ENCODE measurements at regions not wholly inside any gene's neighbourhood (a gene's known extent, or its start where the extent isn't known, plus 50 kb on each side); places are given as distances from the start of the nearest gene placed in this dataset.

DNA sequence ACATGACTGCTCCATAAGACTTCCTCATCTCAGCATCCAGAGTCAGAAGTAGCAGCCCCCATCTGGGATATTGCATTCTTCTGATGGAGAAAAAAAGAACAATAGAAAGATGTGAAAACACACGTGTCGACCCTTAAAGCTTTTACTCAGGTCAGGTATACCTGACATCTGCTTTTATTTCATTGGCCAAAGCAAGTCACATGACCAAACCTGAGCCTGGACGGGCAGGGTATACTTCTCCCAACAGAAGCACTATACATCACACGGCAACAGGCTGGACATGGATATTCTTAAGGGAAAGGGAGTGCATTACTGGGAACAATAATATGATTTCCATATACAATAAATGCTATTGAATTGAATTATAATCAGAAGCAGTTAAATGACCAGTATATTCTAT is 243.3 kb downstream of the LMO4 start:
- Histone ChIP-seq H3K9ac (ENCODE audit: low read length) (no peak overlapping the region), H3K27ac (ENCODE audit: low read depth, low read length) (no peak overlapping the region), H3K9me3 (ENCODE audit: low read length) (no peaks in the 10 kb centered on the region), H3K4me1 (ENCODE audit: insufficient read depth, low read length) (no peaks in the 10 kb centered on the region), H3K36me3 (ENCODE audit: insufficient read depth, low read length) (no peaks in the 10 kb centered on the region), H3K27me3 (ENCODE audit: control insufficient read depth in 1 of 2, insufficient read depth in 2 of 2, low read length in 2 of 2) (no peaks in the 10 kb centered on the region), H3K4me3 (ENCODE audit: low read depth in 1 of 2, low read length in 2 of 2) (no peak overlapping the region)

DNA sequence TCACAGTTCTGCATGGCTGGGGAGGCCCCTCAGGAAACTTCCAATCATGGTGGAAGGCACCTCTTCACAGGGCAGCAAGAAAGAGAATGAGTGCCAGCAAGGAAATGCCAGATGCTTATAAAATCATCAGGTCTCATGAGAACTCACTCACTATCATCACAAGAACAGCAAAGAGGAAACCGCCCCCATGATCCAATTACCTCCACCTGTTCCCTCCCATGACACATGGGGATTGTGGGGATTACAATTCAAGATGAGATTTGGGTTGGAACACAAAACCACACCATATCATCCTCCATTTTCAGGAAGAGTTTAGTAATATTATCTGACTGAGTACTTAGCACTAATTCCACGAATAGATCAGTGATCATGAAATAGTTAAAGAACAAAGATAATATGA is 244.2 kb downstream of the LMO4 start:
- no peaks in the 10 kb centered on the region for H3K36me3 ChIP-seq (ENCODE audit: insufficient read depth, low read length)
- H3K9me3 ChIP-seq (ENCODE audit: low read length), result no peaks in the 10 kb centered on the region
- no peak overlapping the region for H3K9ac ChIP-seq (ENCODE audit: low read length)
- no peak overlapping the region for H3K4me3 ChIP-seq (ENCODE audit: low read depth in 1 of 2, low read length in 2 of 2)
- H3K4me1 ChIP-seq (ENCODE audit: insufficient read depth, low read length), result no peaks in the 10 kb centered on the region
- no peak overlapping the region for H3K27ac ChIP-seq (ENCODE audit: low read depth, low read length)
- H3K27me3 ChIP-seq (ENCODE audit: control insufficient read depth in 1 of 2, insufficient read depth in 2 of 2, low read length in 2 of 2), result no peaks in the 10 kb centered on the region

DNA sequence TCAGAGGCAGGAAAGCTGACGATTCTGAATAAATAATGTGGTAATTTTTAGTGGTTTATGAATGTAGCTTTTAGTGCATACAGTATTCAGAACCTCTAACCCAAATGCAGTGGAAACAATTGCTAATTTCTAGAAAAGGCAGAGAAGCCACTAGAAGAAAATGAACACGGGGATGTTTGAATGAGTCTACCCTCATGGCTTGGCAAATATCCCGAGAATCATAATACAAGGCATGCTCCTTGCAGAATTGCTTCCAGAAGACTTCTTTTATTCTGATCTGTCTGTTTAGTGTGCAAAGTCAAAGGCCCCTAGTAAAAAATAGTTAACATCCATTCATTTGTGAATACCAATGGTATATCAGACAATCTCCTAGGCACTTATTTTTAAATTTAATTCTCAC is 246.8 kb downstream of the LMO4 start:
- Histone ChIP-seq H3K9me3 (ENCODE audit: low read length) (no peaks in the 10 kb centered on the region), H3K27me3 (ENCODE audit: control insufficient read depth in 1 of 2, insufficient read depth in 2 of 2, low read length in 2 of 2) (no peaks in the 10 kb centered on the region), H3K4me1 (ENCODE audit: insufficient read depth, low read length) (no peaks in the 10 kb centered on the region), H3K36me3 (ENCODE audit: insufficient read depth, low read length) (no peaks in the 10 kb centered on the region), H3K9ac (ENCODE audit: low read length) (no peak overlapping the region), H3K4me3 (ENCODE audit: low read depth in 1 of 2, low read length in 2 of 2) (no peak overlapping the region), H3K27ac (ENCODE audit: low read depth, low read length) (no peak overlapping the region)

DNA sequence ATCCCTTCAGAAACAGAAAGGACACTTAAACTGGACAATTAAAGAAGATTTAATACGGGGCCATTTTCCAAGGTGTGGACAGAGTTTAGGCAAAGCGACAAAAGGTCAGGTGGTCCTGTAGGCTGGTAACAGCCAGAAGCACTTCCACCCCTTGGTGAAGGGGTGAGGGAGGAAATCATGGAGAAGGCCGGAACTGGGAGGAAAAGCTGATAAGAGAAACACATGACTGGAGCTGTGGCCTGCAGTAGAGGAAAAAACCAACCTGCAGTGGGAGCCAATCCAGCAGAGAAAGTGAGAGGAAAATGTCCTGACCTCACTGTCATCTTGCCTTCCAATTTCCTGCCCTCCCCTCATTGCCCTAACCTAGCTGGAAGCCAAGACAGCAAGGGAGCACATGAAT is 249.8 kb downstream of the LMO4 start:
- Histone ChIP-seq H3K4me1 (ENCODE audit: insufficient read depth, low read length) (peaks cover 4% of the 10 kb centered on the region), H3K27ac (ENCODE audit: low read depth, low read length) (no peak overlapping the region), H3K4me3 (ENCODE audit: low read depth in 1 of 2, low read length in 2 of 2) (no peak overlapping the region), H3K36me3 (ENCODE audit: insufficient read depth, low read length) (no peaks in the 10 kb centered on the region), H3K9ac (ENCODE audit: low read length) (no peak overlapping the region), H3K27me3 (ENCODE audit: control insufficient read depth in 1 of 2, insufficient read depth in 2 of 2, low read length in 2 of 2) (no peaks in the 10 kb centered on the region), H3K9me3 (ENCODE audit: low read length) (no peaks in the 10 kb centered on the region)

DNA sequence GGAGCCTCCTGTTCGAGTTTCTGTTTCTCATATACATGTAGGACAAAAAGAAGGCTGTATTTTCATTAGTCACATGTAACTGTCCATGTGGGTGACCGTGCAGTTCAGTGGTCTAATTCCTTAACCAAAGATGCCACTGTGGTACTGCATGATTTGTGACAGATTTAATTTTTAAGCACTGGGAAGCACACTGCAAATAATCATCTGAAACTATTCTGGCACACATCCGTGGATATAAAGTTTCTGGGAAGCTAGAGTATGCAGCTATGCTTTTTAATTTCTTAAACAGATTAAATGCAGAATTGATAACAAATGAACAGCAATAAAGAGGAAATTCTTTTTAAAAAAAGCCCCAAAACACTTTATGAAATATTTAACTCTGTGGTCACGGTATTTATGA is 254.8 kb downstream of the LMO4 start:
- peaks cover 23% of the 10 kb centered on the region for H3K4me1 ChIP-seq (ENCODE audit: insufficient read depth, low read length)
- H3K4me3 ChIP-seq (ENCODE audit: low read depth in 1 of 2, low read length in 2 of 2), result no peak overlapping the region
- no peaks in the 10 kb centered on the region for H3K9me3 ChIP-seq (ENCODE audit: low read length)

DNA sequence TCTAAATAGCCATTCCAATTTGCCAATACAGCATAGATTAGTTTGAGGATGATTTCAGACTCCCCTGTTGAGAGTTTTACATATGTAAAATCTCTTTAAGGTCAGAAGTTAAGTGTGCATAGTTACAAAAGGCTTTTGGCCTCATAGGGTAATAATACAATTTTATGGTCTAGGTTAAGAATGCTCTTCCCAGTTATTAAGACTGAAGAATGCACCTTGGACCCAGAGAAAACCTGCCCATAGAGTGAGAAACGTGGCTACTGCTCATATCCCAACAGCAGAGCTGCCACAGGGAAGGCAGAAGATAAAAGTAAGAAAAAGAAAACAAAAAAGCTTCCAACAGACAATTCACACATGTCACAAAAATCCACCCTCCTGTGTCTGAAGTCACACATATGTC is 255.9 kb downstream of the LMO4 start:
- peaks cover 31% of the 10 kb centered on the region for H3K4me1 ChIP-seq (ENCODE audit: insufficient read depth, low read length)
- H3K27me3 ChIP-seq (ENCODE audit: control insufficient read depth in 1 of 2, insufficient read depth in 2 of 2, low read length in 2 of 2), result no peaks in the 10 kb centered on the region
- no peak overlapping the region for H3K4me3 ChIP-seq (ENCODE audit: low read depth in 1 of 2, low read length in 2 of 2)
- H3K9me3 ChIP-seq (ENCODE audit: low read length), result no peaks in the 10 kb centered on the region
- no peaks in the 10 kb centered on the region for H3K36me3 ChIP-seq (ENCODE audit: insufficient read depth, low read length)
- H3K9ac ChIP-seq (ENCODE audit: low read length), result no peak overlapping the region
- no peak overlapping the region for H3K27ac ChIP-seq (ENCODE audit: low read depth, low read length)

More for the DNA sequence above, 254.8 kb downstream of the LMO4 start:
- no peak overlapping the region for H3K9ac ChIP-seq (ENCODE audit: low read length)
- no peaks in the 10 kb centered on the region for H3K36me3 ChIP-seq (ENCODE audit: insufficient read depth, low read length)
- no peaks in the 10 kb centered on the region for H3K27me3 ChIP-seq (ENCODE audit: control insufficient read depth in 1 of 2, insufficient read depth in 2 of 2, low read length in 2 of 2)
- H3K27ac ChIP-seq (ENCODE audit: low read depth, low read length), result no peak overlapping the region

DNA sequence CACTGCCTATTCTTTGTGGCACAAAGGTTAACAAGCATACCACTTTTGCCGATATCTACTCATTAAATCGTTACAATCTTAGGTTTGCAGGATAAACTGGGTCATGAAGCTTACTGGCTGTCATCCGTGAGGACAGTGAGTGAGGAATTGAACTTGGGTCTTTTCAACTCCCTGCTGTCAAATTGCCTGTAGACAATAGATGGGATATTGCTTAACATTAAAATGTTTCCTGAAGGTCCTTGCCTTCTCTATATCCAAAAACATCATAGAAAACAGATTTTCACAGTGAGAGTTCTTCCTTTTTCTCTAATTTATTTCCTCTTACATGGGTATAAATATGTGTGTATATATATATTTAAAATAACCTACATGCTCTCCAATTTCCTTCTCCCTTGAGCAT is 257.8 kb downstream of the LMO4 start:
- Histone ChIP-seq H3K9me3 (ENCODE audit: low read length) (no peaks in the 10 kb centered on the region), H3K27ac (ENCODE audit: low read depth, low read length) (no peak overlapping the region), H3K9ac (ENCODE audit: low read length) (no peak overlapping the region), H3K4me1 (ENCODE audit: insufficient read depth, low read length) (peaks cover 31% of the 10 kb centered on the region), H3K27me3 (ENCODE audit: control insufficient read depth in 1 of 2, insufficient read depth in 2 of 2, low read length in 2 of 2) (no peaks in the 10 kb centered on the region), H3K4me3 (ENCODE audit: low read depth in 1 of 2, low read length in 2 of 2) (no peak overlapping the region), H3K36me3 (ENCODE audit: insufficient read depth, low read length) (no peaks in the 10 kb centered on the region)

DNA sequence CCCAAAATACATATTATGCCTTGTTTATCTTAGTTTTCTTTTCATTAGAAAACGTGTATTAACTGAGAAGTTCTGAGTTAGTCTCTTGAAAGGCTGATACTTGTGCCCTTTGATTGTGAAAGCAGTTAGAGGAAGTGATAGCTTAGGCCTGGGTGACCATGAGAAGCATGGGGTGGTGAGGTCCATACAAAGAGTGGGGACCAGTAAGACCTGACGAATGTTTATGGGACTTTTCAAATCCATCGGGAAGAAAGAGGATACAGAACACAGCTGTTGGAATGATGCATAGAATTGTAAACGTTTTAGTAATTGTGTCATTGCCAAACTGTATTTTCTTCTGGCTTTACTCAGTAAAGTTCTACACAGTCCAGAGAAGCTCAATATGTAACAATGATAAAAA is 259.8 kb downstream of the LMO4 start:
- no peak overlapping the region for H3K4me3 ChIP-seq (ENCODE audit: low read depth in 1 of 2, low read length in 2 of 2)
- H3K4me1 ChIP-seq (ENCODE audit: insufficient read depth, low read length), result peaks cover 26% of the 10 kb centered on the region
- H3K27ac ChIP-seq (ENCODE audit: low read depth, low read length), result no peak overlapping the region
- no peaks in the 10 kb centered on the region for H3K9me3 ChIP-seq (ENCODE audit: low read length)
- no peaks in the 10 kb centered on the region for H3K36me3 ChIP-seq (ENCODE audit: insufficient read depth, low read length)
- H3K9ac ChIP-seq (ENCODE audit: low read length), result no peak overlapping the region
- H3K27me3 ChIP-seq (ENCODE audit: control insufficient read depth in 1 of 2, insufficient read depth in 2 of 2, low read length in 2 of 2), result no peaks in the 10 kb centered on the region

DNA sequence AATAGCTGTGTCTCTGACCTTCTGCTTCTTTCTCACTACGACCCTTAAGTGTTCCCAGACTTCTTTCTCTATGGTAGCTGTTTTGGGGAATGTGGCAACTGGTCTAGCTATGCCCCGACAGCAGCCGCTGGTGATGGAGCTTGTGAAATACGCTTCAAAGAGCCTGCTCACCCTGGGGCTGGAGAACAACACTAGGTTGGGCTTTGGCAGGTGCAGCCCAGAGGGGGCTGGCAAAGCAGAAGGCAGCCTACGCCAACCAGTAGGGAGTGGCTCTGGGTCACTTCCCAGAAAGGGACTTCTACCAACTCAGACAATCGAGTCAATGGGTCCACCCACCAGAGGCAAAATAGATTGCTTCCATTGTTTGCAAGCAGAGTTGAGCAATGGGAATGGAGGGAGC is 262.8 kb downstream of the LMO4 start:
- Histone ChIP-seq H3K4me1 (ENCODE audit: insufficient read depth, low read length) (peaks cover 34% of the 10 kb centered on the region), H3K9ac (ENCODE audit: low read length) (no peak overlapping the region), H3K4me3 (ENCODE audit: low read depth in 1 of 2, low read length in 2 of 2) (no peak overlapping the region), H3K36me3 (ENCODE audit: insufficient read depth, low read length) (no peaks in the 10 kb centered on the region), H3K9me3 (ENCODE audit: low read length) (no peaks in the 10 kb centered on the region), H3K27me3 (ENCODE audit: control insufficient read depth in 1 of 2, insufficient read depth in 2 of 2, low read length in 2 of 2) (no peaks in the 10 kb centered on the region), H3K27ac (ENCODE audit: low read depth, low read length) (no peak overlapping the region)

DNA sequence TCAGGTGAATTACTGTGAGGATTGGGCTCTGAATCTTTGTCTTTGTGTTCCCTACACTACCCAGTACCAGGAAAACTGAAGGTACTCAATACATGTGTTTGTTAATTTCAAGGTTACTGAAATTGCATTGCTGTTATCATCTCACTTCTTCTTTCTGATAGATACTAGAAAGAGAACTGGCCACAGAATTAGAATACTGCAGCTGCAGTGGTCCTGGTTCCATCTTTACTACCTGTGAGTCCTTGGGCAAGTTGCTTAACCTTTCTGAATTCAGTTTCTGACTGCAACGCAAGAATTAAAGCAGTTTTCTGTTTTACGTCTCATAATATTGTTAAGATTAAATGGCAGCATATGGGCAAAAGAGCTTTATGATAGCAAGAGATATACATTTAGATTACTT is 263.5 kb downstream of the LMO4 start:
- H3K27ac ChIP-seq (ENCODE audit: low read depth, low read length), result no peak overlapping the region
- no peaks in the 10 kb centered on the region for H3K9me3 ChIP-seq (ENCODE audit: low read length)
- H3K36me3 ChIP-seq (ENCODE audit: insufficient read depth, low read length), result no peaks in the 10 kb centered on the region
- peaks cover 30% of the 10 kb centered on the region for H3K4me1 ChIP-seq (ENCODE audit: insufficient read depth, low read length)
- no peak overlapping the region for H3K4me3 ChIP-seq (ENCODE audit: low read depth in 1 of 2, low read length in 2 of 2)
- H3K27me3 ChIP-seq (ENCODE audit: control insufficient read depth in 1 of 2, insufficient read depth in 2 of 2, low read length in 2 of 2), result no peaks in the 10 kb centered on the region
- H3K9ac ChIP-seq (ENCODE audit: low read length), result no peak overlapping the region

DNA sequence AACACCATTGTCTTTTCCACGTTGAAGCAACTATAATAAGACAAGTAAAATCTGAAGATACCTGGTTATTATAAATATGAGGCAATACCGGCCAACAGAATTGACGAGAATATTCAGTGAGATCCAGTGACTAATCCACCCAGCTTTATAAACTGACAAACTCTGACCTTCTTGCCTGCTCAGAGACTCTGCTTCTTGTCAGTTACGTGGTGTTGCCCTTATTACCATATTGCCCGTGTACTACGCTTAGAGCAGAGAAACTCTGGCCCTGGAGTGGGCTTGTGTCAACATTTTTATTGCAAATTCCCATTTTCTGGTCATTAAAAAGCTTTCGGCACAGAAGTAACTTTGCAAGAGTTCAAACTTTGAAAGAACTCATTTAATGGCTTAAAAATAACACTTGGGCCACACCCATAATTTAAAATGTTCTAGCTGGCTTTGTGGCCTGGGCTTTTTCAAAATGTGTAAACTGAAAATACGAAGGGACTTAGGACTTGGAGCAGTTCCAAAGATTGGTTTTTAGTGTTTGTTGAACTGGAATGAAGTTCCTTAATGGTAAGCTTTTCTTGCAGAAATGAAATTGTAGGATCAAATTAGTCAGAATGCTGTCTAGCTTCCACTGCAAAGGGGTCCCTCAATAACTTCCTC is 266.2 kb downstream of the LMO4 start:
- no peak overlapping the region for H3K9ac ChIP-seq (ENCODE audit: low read length)

DNA sequence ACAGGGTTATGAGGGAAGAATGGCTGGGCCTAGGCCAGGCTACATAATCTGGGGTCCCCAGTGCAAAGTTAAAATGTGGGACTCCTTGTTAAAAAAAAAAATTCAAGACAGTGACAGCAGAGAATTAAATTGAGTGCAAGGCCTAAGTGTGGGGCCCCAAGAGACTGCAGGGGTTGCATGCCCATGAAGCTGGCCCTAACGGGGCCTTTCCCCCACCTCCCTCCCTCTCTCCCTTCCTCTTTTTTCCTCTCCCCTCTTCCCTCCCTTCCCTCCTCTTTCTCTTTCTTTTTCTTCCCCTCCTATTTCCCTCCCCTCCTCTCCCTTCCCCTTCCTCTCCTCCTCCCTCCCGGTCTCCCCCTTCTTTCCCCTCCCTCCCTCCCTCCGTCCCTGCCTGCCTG is 266.7 kb downstream of the LMO4 start:
- Histone ChIP-seq H3K4me1 (ENCODE audit: insufficient read depth, low read length) (peaks cover 22% of the 10 kb centered on the region), H3K27me3 (ENCODE audit: control insufficient read depth in 1 of 2, insufficient read depth in 2 of 2, low read length in 2 of 2) (no peaks in the 10 kb centered on the region), H3K9me3 (ENCODE audit: low read length) (no peaks in the 10 kb centered on the region), H3K4me3 (ENCODE audit: low read depth in 1 of 2, low read length in 2 of 2) (peak overlapping the region in 1 of 2 donors; percentile 22), H3K9ac (ENCODE audit: low read length) (no peak overlapping the region), H3K36me3 (ENCODE audit: insufficient read depth, low read length) (no peaks in the 10 kb centered on the region), H3K27ac (ENCODE audit: low read depth, low read length) (no peak overlapping the region)

More for the DNA sequence above, 266.2 kb downstream of the LMO4 start:
- no peaks in the 10 kb centered on the region for H3K36me3 ChIP-seq (ENCODE audit: insufficient read depth, low read length)
- H3K27me3 ChIP-seq (ENCODE audit: control insufficient read depth in 1 of 2, insufficient read depth in 2 of 2, low read length in 2 of 2), result no peaks in the 10 kb centered on the region
- H3K4me3 ChIP-seq (ENCODE audit: low read depth in 1 of 2, low read length in 2 of 2), result peak overlapping the region in 1 of 2 donors; percentile 22
- peaks cover 22% of the 10 kb centered on the region for H3K4me1 ChIP-seq (ENCODE audit: insufficient read depth, low read length)
- no peaks in the 10 kb centered on the region for H3K9me3 ChIP-seq (ENCODE audit: low read length)
- no peak overlapping the region for H3K27ac ChIP-seq (ENCODE audit: low read depth, low read length)

All from muscle layer of colon (tissue), 2 donors.